CD4-positive, alpha-beta T cell treated with Interleukin-10 for 1 hour (primary cell): ENCODE measurements at regions not wholly inside any gene's neighbourhood (a gene's known extent, or its start where the extent isn't known, plus 50 kb on each side); places are given as distances from the start of the nearest gene placed in this dataset.
"Not testable (repeated sequence)": the region's sequence is repeated elsewhere in the genome, so short reads cannot be mapped to it uniquely, and the experiment has no call there.

ENCODE experiments used
- DNase-seq: peaks from one replicate; pipeline ENCODE4 v3.0.0-alpha.2; 2020

DNA sequence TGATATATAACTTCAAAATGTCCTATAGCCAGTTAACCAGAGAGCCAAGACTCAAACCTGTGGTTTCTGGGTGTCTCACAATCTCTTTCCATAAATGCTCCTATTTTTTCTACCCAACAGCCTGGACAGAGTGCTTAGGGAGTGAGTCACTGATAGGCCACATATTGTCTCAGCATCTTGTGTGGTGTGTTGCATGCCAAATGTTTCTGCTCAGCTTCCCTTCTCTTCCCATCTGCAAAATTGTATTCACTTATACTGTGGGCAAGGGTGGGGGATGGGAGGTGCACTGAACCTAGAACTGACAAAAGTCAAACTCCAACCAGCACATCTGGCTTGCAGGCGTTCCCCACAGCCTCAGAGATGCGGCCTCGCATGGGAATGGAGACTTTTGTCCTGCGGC, 123.3 kb downstream of the KCNA5 start:
- no peak for DNase-seq

GRCh38 chr12:5168148-5168547, 124.5 kb downstream of the KCNA5 start:
- no peak for DNase-seq

DNA sequence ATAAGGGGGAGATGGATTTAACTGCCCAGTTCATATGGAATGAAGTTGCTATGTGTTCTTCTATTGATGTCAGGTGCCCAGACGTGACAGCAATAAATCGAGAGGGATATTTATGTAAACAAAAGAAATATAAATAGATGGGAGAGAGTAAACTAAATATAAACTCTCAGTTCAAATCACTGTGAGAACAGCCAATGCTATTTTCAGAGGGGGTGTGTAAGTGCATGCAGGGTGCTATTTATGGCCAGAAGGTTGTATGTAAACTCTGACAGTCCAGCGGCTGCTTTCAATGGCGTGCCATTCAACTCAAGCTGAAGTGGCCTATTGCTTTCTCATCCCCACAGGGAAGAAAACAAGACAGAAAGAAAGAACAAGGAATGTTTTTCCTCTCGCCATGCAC, 127.2 kb downstream of the KCNA5 start:
- no peak for DNase-seq

- no peak for DNase-seq
Measured at GRCh38 chr12:5171701-5172100, 128.0 kb downstream of the KCNA5 start.

- no peak for DNase-seq
Measured at GRCh38 chr12:5172886-5173285, 129.2 kb downstream of the KCNA5 start.

GRCh38 chr12:5173511-5174011, 129.9 kb downstream of the KCNA5 start:
- no peak for DNase-seq

- DNase-seq, result not testable (repeated sequence)
Measured at GRCh38 chr12:5175415-5175814, 131.7 kb downstream of the KCNA5 start.

- DNase-seq, result no peak
Measured at GRCh38 chr12:5176036-5176435, 132.4 kb downstream of the KCNA5 start.

- DNase-seq, result no peak
Measured at GRCh38 chr12:5177096-5177495, 133.4 kb downstream of the KCNA5 start.

DNA sequence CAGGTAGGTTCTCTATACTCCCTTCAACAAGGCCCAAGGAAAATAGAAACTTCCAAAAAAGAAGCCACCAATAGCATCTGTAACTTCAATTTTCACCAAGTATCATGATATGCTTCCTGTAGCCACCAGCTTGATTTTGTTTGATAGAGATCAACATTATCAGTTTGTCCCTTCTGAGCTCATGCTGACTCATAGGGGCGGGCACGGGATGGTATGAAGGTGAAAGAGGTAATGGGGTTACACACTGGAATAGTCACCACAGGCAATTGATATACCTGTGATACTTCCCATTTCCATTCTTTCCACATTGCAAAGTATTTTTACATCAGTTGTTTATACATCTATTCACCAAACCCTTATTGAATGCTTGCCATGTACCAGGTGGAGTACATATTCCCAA, 134.1 kb downstream of the KCNA5 start:
- no peak for DNase-seq

GRCh38 chr12:5178571-5178970, 134.9 kb downstream of the KCNA5 start:
- no peak for DNase-seq

DNA sequence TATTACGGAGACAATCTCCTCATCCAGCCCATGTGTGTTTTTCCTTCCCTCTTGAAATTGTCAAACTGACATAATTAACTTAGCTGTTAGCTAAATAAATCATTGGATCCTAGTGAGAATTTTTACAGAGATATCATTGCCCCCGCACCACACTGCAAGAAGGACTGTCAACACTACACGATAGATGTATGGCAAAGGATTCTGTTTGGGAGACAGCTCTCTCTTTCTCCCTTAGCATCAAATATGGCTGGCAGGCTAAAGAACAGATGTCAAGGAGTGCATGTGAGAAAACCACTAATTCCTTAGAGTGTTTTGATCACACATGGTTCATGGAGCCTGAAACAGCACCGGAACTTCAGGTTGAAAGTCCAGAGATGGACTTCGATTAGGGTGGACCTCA, 136.8 kb downstream of the KCNA5 start:
- DNase-seq, result no peak

GRCh38 chr12:5184186-5184585, 140.5 kb downstream of the KCNA5 start:
- DNase-seq, result no peak

GRCh38 chr12:5185435-5186069, 141.9 kb downstream of the KCNA5 start:
- DNase-seq, result no peak

DNA sequence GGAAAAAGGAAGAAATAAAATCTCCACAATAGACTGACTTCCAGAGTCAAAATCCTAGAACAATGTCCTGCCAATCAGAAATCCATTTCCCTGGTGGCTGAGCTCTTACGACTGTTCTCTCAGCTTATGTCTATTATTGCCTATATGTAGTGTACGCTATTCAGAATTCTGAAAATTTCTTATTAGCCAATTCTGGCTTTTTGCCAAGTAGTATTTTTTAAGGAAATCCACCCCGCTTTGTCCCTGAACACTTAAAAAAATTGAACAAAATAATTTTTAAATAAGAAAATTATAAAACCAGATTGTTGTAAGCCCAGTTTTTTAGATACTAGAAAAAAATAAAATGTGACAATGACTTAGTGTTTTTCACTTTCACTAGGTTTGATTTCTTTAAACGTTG, 143.0 kb downstream of the KCNA5 start:
- DNase-seq, result no peak

- no peak for DNase-seq
Measured at GRCh38 chr12:5187136-5187535, 143.5 kb downstream of the KCNA5 start.

DNA sequence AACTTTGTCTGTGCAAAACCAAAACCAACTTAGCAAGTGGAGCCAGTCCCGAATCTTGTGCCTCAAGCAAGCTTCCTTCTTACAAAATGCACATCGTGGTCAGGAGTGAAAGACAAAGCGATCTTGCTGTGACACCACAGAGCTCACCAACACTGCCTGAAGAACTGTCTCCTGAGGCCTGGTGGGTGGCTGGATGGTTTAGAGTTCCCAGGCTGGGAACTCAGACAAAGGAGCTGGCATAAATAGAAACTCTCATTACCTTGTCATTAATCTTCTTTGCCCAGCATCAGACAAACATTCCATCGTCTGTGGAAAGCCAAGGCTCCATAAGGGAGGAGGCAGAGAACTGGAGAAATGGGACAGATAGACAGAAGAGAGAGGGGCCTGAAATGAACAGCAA, 144.8 kb downstream of the KCNA5 start:
- DNase-seq, result no peak

DNA sequence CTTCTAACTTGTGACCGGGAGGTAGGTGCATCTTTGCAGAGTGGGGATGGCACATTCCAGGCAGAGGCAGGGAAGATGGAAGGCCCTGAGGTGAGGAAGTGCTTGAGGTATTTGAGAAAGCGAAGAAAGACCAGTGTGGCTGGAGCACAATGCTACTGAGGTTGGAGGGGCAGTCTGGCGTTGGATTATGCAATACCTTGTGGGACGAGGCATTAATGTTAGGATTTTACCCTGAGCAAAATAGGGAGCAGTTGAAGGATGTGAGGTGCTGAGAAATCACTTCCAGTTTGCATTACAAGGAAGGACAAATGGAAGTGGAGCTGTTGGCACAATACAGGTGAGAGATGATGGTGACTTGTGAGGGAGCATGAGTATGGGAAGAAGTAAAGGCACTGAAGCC, 145.5 kb downstream of the KCNA5 start:
- DNase-seq, result no peak

DNA sequence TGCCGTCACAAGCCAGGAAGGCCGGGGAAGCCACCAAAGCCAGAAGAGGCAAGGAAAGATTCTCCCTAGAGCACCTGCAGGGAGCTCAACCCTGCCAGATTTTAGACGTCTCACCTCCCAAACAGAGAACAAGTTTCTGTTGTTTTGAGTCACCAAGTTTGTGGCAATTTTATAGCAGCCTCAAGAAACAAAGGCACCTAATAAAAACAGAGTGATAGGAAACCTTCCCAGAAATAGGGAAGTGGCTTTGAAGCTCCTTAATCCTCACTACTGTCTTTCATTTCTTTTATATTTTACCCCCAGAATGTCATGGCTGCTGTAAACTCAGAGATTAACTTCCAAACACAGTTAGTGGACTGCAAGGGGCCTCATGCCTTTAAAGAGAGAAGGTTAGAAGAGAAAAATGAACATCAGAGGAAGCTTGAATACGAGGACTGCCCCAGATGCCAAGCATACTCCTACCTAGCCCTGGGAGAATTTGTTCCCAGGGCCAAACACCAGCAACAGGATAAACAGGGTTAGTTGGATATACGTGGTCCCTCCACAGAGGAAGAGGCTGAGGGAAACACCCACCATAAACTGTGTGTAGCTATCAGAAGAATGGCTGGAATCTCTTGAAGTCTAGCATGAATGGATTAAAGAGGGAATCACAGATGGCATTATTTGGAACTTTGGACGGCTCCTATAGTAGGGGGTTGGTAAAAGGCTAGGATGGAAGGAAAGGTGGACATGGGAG, 148.3 kb downstream of the KCNA5 start:
- no peak for DNase-seq

GRCh38 chr12:5192726-5193125, 149.0 kb downstream of the KCNA5 start:
- no peak for DNase-seq

- no peak for DNase-seq
Measured at GRCh38 chr12:5194306-5194705, 150.6 kb downstream of the KCNA5 start.

DNA sequence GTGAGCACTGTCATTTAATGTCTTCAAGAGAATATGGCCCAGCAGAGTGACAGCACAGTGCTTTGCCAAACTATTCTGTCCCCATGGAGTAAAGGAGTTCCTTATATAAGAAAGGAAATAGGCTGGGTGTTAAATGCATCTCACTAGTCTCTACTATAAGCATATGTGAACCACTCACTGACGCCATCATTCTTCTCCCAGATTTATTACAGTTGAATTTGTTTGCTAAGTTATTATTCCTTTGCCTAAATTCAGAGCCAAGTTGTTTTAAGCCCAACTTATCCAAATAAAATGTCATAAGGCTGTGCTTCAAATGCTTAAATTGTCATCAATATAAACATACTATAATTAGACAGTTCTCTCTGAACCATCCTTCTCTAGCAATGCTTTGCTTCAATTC, 151.6 kb downstream of the KCNA5 start:
- DNase-seq, result no peak

DNA sequence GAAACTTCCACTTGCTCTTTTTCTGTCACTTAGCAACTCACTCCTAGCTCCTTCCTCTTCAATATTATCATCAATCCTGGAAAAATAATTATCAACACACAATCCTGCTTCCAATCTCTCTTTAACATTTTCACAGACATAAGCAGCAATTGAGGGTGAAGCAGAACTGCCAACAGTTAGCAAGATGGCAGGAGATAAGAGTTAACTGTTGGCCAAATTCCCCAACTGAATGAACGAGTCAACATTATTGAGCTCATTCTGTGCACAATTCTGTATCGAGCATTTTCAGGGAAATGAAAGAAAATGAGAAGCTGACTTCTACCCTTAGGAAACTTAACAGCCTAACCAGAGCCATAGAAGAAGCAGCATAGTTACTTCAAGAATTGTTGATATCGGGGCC, 152.0 kb downstream of the KCNA5 start:
- DNase-seq, result no peak

- no peak for DNase-seq
Measured at GRCh38 chr12:5197131-5197530, 153.5 kb downstream of the KCNA5 start.

- DNase-seq, result no peak
Measured at GRCh38 chr12:5197656-5198055, 154.0 kb downstream of the KCNA5 start.
